Stimulated activated CD8-positive, alpha-beta memory T cell treated with anti-CD3 and anti-CD28 coated beads, Interleukin-4, amount 100 ng/mL, for 4 hours (primary cell): ENCODE measurements at regions not wholly inside any gene's neighbourhood (a gene's known extent, or its start where the extent isn't known, plus 50 kb on each side); places are given as distances from the start of the nearest gene placed in this dataset.

Experiments
- DNase-seq, 2 donors: peaks; one replicate each; pipeline ENCODE4 v3.0.0-alpha.2; 2020; ENCODE audit warnings: low read depth in 2 of 2, low spot score in 1 of 2

- DNase-seq, result no peak
Measured at GRCh38 chr18:78309924-78310323, 669.7 kb upstream of the SALL3 start.

DNA sequence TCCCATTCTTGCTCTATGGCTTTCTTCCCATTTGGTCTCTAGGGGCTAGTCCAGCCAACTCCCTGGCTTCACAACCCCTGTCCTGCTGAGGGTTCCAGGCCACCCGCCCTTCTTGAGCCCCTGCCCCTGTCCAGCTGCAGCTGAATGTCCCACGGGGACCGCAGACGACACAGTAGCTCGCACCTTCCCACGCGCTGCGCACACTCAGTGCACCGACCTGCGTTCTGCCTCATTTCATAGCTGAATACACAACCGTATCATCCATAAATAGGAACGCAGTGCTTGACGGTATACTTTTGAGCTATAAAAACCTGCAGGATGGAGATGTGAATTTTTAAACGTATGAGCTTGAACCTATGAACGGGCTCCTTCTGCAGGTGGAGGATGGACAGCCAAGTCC, 660.4 kb upstream of the SALL3 start:
- no peak for DNase-seq

- no peak for DNase-seq
Measured at GRCh38 chr18:78319961-78320360, 659.7 kb upstream of the SALL3 start.

DNA sequence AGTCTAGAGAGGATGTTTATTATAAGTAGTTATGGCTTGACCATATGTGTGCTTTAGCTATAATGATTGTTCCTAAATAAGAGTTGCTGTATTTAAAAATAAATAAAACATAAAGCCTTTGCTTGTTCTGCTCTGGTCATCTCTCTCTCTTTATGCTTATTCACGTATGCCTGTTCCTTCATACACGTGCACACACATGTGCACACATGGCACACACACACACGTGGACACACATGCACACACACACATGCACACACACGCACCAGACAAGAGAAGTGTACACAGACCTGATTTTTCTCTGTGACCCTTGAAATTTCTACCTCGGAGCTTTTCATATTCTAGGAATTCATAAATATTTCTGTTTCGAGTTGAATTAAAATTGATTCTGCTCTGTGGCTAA, 658.2 kb upstream of the SALL3 start:
- DNase-seq, result no peak

DNA sequence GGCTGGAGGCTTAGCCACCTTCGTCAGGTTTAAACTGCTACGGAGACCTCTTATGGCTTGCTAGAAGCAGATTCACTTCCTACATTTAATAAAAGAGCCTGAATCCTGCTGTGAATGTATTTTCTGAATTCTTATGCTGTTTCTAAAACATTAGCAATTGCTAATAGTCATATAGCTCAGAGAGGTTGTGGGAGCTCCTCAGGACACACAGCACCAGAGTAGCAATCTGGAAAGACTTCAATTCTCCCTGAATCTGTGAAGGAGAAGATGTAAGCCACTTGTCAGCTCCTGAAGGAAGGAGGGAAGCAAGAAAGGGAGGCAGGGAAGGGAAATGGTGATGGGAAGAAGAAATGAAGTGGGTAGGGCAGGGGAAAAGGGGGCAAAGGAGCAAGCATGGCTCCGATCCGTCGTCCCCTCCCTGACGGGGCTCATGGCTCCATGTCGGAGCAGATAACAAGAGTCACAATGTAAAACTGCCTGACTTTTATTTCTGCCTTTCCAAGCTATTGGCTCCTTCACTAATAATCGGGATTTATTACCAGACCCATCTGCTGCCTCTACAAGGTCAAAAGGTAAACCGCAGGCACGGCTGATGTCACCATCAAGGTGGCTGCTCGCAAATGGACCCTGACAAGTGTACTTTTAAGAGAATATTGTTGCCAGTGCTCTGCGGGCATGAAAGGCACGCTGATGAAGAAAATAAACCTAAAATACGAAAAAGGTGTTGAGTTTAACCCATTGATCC, 656.0 kb upstream of the SALL3 start:
- DNase-seq, result no peak

- no peak for DNase-seq
Measured at GRCh38 chr18:78327643-78328042, 652.0 kb upstream of the SALL3 start.

- no peak for DNase-seq
Measured at GRCh38 chr18:78330766-78331165, 648.9 kb upstream of the SALL3 start.

DNA sequence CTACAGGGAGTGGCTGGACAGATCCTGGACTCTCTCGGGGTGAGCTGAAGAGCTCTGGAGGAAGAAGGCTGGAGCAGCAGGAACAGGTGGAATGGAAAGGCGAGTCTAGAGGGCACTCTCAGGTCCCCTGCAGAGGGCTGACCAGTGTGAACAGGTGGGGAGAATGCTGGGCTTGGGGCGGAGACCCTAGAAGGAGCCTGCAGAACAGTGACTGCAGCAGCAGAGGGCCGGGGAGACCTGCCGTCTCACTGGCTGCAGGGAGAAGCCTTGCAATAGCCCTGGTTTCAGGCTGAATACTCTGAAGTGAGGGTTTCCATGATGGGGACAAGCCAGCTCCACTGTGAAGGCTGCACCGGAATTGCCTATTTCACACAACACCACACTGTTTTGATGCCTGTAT, 626.7 kb upstream of the SALL3 start:
- DNase-seq, result no peak

GRCh38 chr18:78362198-78362597, 617.4 kb upstream of the SALL3 start:
- DNase-seq, result no peak

- DNase-seq, result no peak
Measured at GRCh38 chr18:78363556-78364387, 615.8 kb upstream of the SALL3 start.

DNA sequence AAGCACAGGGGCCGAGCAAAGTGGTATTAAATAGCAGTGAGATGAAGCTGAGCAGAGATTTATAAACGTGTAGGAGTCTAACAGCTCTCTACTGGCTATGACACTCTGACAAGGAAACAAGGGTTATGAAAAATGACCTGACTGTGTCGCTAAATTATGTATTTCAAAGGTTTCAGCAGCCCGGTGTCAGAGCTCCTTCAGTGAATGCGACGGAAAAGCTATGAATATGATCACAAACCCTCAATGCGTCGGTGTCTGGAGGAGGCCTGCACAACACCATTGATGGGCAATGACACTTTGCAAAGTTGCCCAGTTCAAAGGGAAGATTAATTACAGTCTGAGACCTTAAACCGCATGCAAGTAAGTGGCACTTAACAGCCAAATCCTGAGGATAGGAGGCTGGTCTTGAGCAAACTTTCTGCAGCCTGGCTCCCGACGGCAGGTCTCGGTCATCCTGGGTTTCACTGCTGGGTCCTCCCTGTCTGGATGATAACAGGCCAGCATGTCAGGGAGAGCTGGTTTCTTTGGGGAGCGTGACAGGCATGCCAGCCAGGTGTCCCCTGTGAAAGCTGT, 615.1 kb upstream of the SALL3 start:
- DNase-seq, result no peak

DNA sequence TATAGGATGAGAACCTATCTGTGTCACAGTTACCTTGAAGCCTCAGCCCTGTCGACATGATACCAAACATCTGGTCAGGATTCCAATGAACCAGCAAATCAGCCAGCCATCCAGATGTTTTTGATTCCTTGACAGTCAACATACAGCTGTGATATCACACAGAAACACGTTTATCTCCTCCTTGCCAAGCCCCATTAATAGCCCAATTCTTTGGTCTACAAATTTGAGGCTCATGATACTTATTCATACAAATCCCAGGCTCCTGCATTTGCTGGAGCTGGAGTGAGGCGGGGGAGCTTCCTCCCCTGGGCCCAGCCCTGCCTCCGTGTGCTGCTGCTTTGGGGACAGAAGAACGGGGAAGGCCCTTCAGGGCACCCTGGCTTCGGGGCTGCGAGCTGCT, 611.6 kb upstream of the SALL3 start:
- no peak for DNase-seq

DNA sequence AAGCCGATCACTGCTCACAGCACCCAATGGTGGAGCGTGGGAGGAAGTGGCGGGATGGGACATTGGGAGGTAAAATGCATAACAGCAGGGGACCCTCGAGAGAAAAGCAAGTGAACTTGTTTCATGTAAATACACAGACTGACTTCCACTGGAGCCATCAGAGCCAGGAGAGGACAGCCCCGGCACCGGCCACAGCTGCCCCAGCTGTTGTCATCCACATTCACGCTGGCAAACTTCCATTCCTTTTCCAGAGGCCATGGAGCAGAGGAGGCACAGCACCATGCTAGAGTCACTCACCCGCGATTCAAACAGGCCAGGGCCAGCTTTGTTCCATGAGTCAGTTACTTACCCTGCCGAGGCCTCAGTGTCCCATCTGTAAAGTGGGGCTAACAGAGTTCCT, 610.9 kb upstream of the SALL3 start:
- no peak for DNase-seq

DNA sequence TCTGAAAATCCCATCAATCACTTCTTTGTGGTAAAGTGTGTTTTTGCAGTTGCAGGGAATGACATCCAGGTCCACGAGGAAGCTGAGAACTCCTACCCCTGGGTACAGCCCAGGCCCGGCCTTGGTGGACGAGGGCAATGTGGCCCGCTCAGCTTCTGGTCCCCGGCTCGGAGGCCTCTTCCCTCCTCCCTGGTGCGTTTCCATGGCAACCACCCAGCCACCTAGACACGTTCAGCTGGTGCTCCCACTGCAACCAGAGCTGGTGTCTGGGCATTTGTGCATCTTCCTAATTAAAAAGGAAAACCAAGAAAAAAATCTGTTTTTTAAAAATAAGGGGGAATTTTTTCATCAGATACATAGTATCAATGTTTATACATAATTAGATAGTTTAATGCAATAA, 603.6 kb upstream of the SALL3 start:
- DNase-seq, result no peak

DNA sequence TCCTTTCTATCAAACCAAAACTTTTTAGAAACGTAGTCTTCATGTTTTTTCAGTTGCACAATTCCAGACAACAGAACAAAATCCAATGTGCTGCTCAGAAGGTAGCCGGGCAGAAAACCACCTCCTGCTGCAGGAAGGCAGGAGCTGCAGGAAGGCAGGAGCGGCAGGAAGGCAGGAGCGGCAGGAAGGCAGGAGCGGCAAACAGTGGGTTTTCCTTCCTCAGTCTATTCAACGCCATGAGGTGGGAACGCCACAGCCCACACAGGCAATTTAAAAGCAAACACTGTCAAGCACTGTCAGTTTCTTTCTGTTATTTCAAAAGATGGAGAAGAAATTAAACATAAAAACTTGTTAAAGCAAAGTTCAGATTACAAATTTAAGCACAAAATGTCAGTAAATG, 601.2 kb upstream of the SALL3 start:
- DNase-seq, result no peak

- DNase-seq, result no peak
Measured at GRCh38 chr18:78378983-78379382, 600.6 kb upstream of the SALL3 start.

DNA sequence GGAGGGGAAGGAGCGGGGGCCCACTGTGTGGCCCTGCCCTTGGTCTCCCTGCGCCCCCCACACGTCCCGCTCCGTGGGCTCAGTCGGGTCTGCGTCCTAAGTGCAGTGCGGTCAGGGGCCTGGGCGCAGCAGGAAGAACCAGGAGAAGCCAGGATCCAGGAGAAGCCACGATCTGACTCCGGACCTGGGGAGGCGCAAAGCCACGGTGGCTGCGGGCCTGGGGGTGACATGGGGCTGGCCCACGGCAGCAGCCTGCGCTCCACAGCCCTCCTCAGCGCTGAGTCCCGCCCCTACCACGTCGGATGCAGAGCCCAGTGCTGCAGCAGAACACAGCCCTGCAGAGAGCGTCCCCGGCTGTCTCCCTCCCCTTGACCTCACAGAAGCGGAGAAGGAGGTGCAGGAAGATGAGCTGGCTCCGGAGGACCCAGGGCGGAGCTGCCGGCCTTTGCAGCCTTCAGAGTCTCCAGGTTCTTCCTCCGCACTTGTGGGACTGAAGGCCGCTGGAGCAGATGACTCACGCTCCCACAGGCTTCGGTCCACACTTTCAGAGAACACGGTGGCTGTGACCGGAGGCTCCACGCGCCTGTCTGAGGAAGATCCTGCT, 589.2 kb upstream of the SALL3 start:
- DNase-seq, result no peak

DNA sequence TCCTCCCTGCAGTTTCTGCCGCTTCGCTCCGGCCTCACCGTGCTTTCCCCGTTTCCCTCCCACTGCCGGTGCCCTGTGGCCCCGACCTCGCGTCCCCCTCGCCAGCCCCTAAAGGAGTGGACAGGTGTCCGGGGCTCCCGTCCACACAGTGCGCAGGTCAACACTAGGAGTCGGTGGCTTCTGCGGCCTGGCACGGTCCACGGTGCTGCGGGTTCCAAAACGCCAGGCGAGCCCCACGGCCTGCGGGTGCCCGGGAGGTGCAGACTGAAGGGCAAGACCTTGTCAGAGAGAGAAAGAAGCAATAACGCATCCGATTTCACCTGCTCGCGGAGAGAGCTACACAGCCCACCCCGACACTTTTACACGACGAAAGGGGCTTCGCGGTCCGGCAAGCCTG, 588.7 kb upstream of the SALL3 start:
- DNase-seq, result no peak

- DNase-seq, result no peak
Measured at GRCh38 chr18:78393086-78393862, 586.3 kb upstream of the SALL3 start.

DNA sequence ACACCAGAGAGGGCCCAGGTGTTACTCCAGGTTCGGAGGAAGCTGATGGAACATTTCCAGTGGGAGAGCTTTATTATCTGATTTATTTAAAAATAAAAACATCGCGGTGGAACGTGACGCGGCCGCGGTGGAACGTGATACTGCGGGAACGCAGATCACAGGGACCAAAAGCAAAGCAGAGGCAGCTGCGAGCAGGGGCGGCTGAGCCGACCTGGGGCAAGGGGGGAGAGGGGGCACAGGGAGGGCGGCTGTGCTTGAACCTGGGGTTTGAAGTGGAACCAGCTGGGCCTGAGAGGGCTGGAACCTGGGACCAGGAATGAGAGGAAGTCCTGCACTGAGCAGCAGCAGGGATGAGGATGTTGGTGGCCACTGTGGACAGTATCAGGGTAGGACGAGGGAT, 583.5 kb upstream of the SALL3 start:
- DNase-seq, result no peak

DNA sequence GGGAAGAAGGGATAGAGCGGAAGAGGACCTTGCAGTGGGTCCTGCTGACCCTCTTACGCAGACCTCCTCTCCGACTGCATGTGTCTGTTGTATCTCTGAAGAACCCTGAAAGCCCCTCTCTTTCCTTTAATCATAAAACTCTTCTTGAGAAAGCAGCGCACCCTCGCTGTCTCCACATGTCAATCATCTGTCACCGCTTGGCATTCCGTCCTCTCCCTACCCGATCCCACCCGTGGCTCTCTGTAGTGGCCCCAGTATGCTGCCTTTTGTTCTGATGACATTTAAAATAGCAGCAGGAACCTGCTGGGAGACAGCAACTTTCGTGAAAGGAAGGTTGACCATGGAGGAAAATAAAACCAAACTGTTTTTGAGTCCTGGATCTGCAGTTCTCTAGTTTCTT, 582.9 kb upstream of the SALL3 start:
- DNase-seq, result no peak
